Lung (tissue), 11 donors: ENCODE measurements at regions not wholly inside any gene's neighbourhood (a gene's known extent, or its start where the extent isn't known, plus 50 kb on each side); places are given as distances from the start of the nearest gene placed in this dataset.
A peak's percentile ranks its signal among the peaks of the same experiment; 100 is the strongest.

ENCODE experiments used
- ATAC-seq: fragments of 200-7000 bp; cut with Tn5 transposase; one replicate; pipeline ENCODE4 v1.9.1; 2020; ENCODE audit warnings: moderate number of reproducible peaks; ENCODE audit not compliant: insufficient read depth, low FRiP score
- DNase-seq, 3 donors: peaks; one replicate each; pipeline ENCODE4 v3.0.0-alpha.2; 2013 to 2017
- H3K27ac ChIP-seq, 2 donors: one replicate each; pipeline ENCODE4 v1.5.1; 2013; ENCODE audit warnings: mild to moderate bottlenecking in 2 of 2, moderate library complexity in 2 of 2, control low read depth in 1 of 2, inconsistent platforms in 1 of 2, low read depth in 1 of 2, low read length in 1 of 2
- H3K27me3 ChIP-seq, 3 donors: one replicate each; pipeline ENCODE4 v1.5.1; 2013; ENCODE audit warnings: low read length in 2 of 3; ENCODE audit not compliant: control insufficient read depth in 3 of 3, insufficient read depth in 3 of 3
- H3K36me3 ChIP-seq, 4 donors: one replicate each; pipeline ENCODE4 v1.5.1; 2013; ENCODE audit warnings: low read length in 4 of 4, mild to moderate bottlenecking in 1 of 4, moderate library complexity in 1 of 4; ENCODE audit not compliant: control insufficient read depth in 4 of 4, insufficient read depth in 4 of 4
- H3K4me1 ChIP-seq, 5 donors: one replicate each; pipeline ENCODE4 v1.5.1; 2013; ENCODE audit warnings: low read length in 5 of 5, mild to moderate bottlenecking in 2 of 5, moderate library complexity in 1 of 5; ENCODE audit not compliant: control insufficient read depth in 5 of 5, insufficient read depth in 5 of 5
- H3K4me3 ChIP-seq: one replicate; pipeline ENCODE4 v1.5.1; 2013; ENCODE audit warnings: mild to moderate bottlenecking, control low read depth, moderate library complexity
- H3K9ac ChIP-seq, 2 donors: one replicate each; pipeline ENCODE4 v1.5.1; 2013; ENCODE audit warnings: low read length in 2 of 2, control low read depth in 1 of 2; ENCODE audit not compliant: insufficient read depth in 1 of 2
- H3K9me3 ChIP-seq, 4 donors: one replicate each; pipeline ENCODE4 v1.5.1; 2013; ENCODE audit warnings: low read length in 3 of 4, mild to moderate bottlenecking in 1 of 4, moderate library complexity in 1 of 4; ENCODE audit not compliant: control insufficient read depth in 4 of 4, insufficient read depth in 3 of 4
- CTCF ChIP-seq: IDR thresholded peaks from 2 replicates; pipeline ENCODE4 v1.5.1; 2012; ENCODE audit warnings: mild to moderate bottlenecking; ENCODE audit errors: control extremely low read depth, extremely low read depth
- WGBS, 2 donors: extraction: QIAGEN DNeasy Blood & Tissue Kit; methylation state at CpG; one replicate each; pipeline ENCODE4 v1.1.7; 2013; 5-methylcytosine and 5-hydroxymethylcytosine counted together
- donor health status: control.
- donor health status: control.
- donor health status: Bipolar disorder and iron deficiency.
- donor health status: healthy.
- donor health status: DM: yes; HTN: yes; CAD: no.

- Histone ChIP-seq H3K9ac (no peak overlapping the region), H3K9me3 (no peaks in the 10 kb centered on the region), H3K27ac (no peak overlapping the region), H3K4me3 (no peak overlapping the region), H3K36me3 (no peaks in the 10 kb centered on the region), H3K4me1 (no peaks in the 10 kb centered on the region), H3K27me3 (no peaks in the 10 kb centered on the region)
- ATAC-seq (no peak), DNase-seq (no peak)
- WGBS, 2 donors, result 18 to 55% methylated on average over 2 of the region's 2 CpGs
- no peak for TF ChIP-seq CTCF
Measured at GRCh38 chr1:73500154-73500553, 697.8 kb downstream of the LRRIQ3 start.

GRCh38 chr1:73499671-73500070, 698.3 kb downstream of the LRRIQ3 start:
- DNase-seq, result no peak
- WGBS, 2 donors, result 36 to 58% methylated on average over 2 of the region's 2 CpGs
- no peak for ATAC-seq
- Histone ChIP-seq H3K9me3 (no peaks in the 10 kb centered on the region), H3K27ac (no peak overlapping the region), H3K4me1 (no peaks in the 10 kb centered on the region), H3K27me3 (no peaks in the 10 kb centered on the region), H3K9ac (no peak overlapping the region), H3K36me3 (no peaks in the 10 kb centered on the region), H3K4me3 (no peak overlapping the region)
- TF ChIP-seq CTCF, result no peak

GRCh38 chr1:73491621-73492020, 706.4 kb downstream of the LRRIQ3 start:
- no peak for TF ChIP-seq CTCF
- no peak for DNase-seq

GRCh38 chr1:73475316-73475870, 722.6 kb downstream of the LRRIQ3 start:
- H3K9ac ChIP-seq, result no peak overlapping the region
- no peaks in the 10 kb centered on the region for H3K27me3 ChIP-seq
- 69 to 80% methylated on average over 3 of the region's 3 CpGs for WGBS, 2 donors
- no peak overlapping the region for H3K27ac ChIP-seq
- no peak for TF ChIP-seq CTCF
- no peaks in the 10 kb centered on the region for H3K36me3 ChIP-seq
- H3K9me3 ChIP-seq, result no peaks in the 10 kb centered on the region
- no peaks in the 10 kb centered on the region for H3K4me1 ChIP-seq
- no peak for ATAC-seq
- peak in 1 of 3 donors; percentile 2 for DNase-seq
- H3K4me3 ChIP-seq, result no peak overlapping the region

More at GRCh38 chr1:73491621-73492020, 706.4 kb downstream of the LRRIQ3 start:
- no peaks in the 10 kb centered on the region for H3K9me3 ChIP-seq
- H3K9ac ChIP-seq, result no peak overlapping the region
- H3K36me3 ChIP-seq, result no peaks in the 10 kb centered on the region
- H3K4me1 ChIP-seq, result no peaks in the 10 kb centered on the region
- H3K4me3 ChIP-seq, result no peak overlapping the region
- no peaks in the 10 kb centered on the region for H3K27me3 ChIP-seq
- ATAC-seq, result no peak
- 90% methylated on average over 8 of the region's 8 CpGs for WGBS, 2 donors
- H3K27ac ChIP-seq, result no peak overlapping the region
